ENCODE measurements at regions not wholly inside any gene's neighbourhood (a gene's known extent, or its start where the extent isn't known, plus 50 kb on each side); places are given as distances from the start of the nearest gene placed in this dataset.

DNA sequence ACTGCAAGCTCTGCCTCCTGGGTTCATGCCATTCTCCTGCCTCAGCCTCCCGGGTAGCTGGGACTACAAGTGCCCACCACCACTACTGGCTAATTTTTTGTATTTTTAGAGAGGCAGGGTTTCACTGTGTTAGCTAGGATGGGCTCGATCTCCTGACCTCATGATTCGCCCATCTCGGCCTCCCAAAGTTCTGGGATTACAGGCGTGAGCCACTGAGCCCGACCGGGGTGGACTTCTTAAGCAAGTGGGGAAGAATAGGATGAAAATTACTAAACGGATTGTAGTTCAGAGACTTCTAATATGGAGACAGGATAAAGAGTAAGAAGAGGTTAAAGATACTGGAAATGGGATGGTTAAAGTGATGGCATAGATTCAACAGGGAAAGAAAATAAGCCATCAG is 132.3 kb upstream of the IRX2 start:
- TF ChIP-seq, protein P1, sequence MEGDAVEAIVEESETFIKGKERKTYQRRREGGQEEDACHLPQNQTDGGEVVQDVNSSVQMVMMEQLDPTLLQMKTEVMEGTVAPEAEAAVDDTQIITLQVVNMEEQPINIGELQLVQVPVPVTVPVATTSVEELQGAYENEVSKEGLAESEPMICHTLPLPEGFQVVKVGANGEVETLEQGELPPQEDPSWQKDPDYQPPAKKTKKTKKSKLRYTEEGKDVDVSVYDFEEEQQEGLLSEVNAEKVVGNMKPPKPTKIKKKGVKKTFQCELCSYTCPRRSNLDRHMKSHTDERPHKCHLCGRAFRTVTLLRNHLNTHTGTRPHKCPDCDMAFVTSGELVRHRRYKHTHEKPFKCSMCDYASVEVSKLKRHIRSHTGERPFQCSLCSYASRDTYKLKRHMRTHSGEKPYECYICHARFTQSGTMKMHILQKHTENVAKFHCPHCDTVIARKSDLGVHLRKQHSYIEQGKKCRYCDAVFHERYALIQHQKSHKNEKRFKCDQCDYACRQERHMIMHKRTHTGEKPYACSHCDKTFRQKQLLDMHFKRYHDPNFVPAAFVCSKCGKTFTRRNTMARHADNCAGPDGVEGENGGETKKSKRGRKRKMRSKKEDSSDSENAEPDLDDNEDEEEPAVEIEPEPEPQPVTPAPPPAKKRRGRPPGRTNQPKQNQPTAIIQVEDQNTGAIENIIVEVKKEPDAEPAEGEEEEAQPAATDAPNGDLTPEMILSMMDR (IDR thresholded peaks at IDR 0.05) = no peak
- no peak for TF ChIP-seq POLR2A (IDR thresholded peaks at IDR 0.05)

All from transverse colon (tissue), 3 donors.